Endothelial cell of umbilical vein (primary cell): ENCODE measurements at regions not wholly inside any gene's neighbourhood (a gene's known extent, or its start where the extent isn't known, plus 50 kb on each side); places are given as distances from the start of the nearest gene placed in this dataset.

ENCODE experiments used
- BruUV-seq: library from RNA; stranded (reverse); fragments of 400-500 nt; replicated peaks from 2 replicates; lab custom pipeline; 2021; lab: Mats Ljungman, UMichigan
- CTCF ChIA-PET: fragments of 300-600, 350-600 bp; sonication (Branson Sonifier 250); formaldehyde crosslinking; loops from one replicate; lab custom pipeline; 2021; ENCODE audit warnings: antibody characterized with exemption, inconsistent platforms; lab: Charles Lee
- POLR2A ChIA-PET: fragments of 300-600, 350-600 bp; sonication (Branson Sonifier 250); formaldehyde crosslinking; loops from one replicate; lab custom pipeline; 2021; ENCODE audit warnings: antibody characterized with exemption, inconsistent platforms; lab: Charles Lee
- DNase-seq: peaks from one replicate; pipeline ENCODE4 v3.0.0-alpha.2; 2011; ENCODE audit warnings: low read depth, low spot score
- FAIRE-seq: peaks from 2 replicates; lab custom pipeline; 2011; peaks lifted over from hg19 to GRCh38; lab: Jason Lieb, UNC
- H2AFZ ChIP-seq: 2 replicates; pipeline ENCODE4 v1.6.0; 2012; ENCODE audit warnings: low read depth, low read length, control low read depth, inconsistent platforms
- H3K27ac ChIP-seq: 2 replicates; pipeline ENCODE4 v1.5.1; 2011; ENCODE audit warnings: low read depth, mild to moderate bottlenecking, control low read depth, low read length, moderate library complexity; ENCODE audit not compliant: insufficient read depth
- H3K27me3 ChIP-seq, 2 experiments: 2 replicates each; pipeline versions ENCODE4 v1.6.0 to v1.6.1; 2011; ENCODE audit warnings: low read length in 2 of 2, mixed read lengths in 1 of 2; ENCODE audit not compliant: control insufficient read depth in 2 of 2, insufficient read depth in 2 of 2
- H3K36me3 ChIP-seq, 2 experiments: 2 replicates in 1 of 2; 3 replicates in 1 of 2; pipeline ENCODE4 v1.5.1; 2011; ENCODE audit warnings: low read length in 2 of 2, mild to moderate bottlenecking in 1 of 2, moderate library complexity in 1 of 2; ENCODE audit not compliant: control insufficient read depth in 2 of 2, insufficient read depth in 2 of 2; ENCODE audit errors: extremely low read depth in 1 of 2
- H3K4me1 ChIP-seq: 3 replicates; pipeline ENCODE4 v1.5.1; 2011; ENCODE audit warnings: mild to moderate bottlenecking, low read length; ENCODE audit not compliant: control insufficient read depth, insufficient read depth; ENCODE audit errors: extremely low read depth
- H3K4me2 ChIP-seq: 2 replicates; pipeline ENCODE4 v1.6.1; 2011; ENCODE audit warnings: low read length, control low read depth, mixed read lengths; ENCODE audit not compliant: insufficient read depth
- H3K4me3 ChIP-seq, 3 experiments: fragments of 200-600 bp in 1 of 3; sonication (generic), shearing (Covaris generic) in 1 of 3; replicated peaks in 1 of 3; 2 replicates each; pipeline ENCODE4 v1.5.1; 2011 to 2016; ENCODE audit warnings: control low read depth in 3 of 3, low read length in 3 of 3, mild to moderate bottlenecking in 2 of 3, inconsistent platforms in 1 of 3, low read depth in 1 of 3, moderate library complexity in 1 of 3; ENCODE audit not compliant: insufficient read depth in 1 of 3
- H3K79me2 ChIP-seq: 2 replicates; pipeline ENCODE4 v1.6.0; 2012; ENCODE audit warnings: low read length, inconsistent platforms; ENCODE audit not compliant: control insufficient read depth, insufficient read depth
- H3K9ac ChIP-seq: replicated peaks from 2 replicates; pipeline ENCODE3; 2011; ENCODE audit warnings: low read length, control low read depth; ENCODE audit not compliant: insufficient read depth; ENCODE audit errors: extremely low read depth
- H3K9me1 ChIP-seq: replicated peaks from 3 replicates; pipeline ENCODE4 v1.6.0; 2011; ENCODE audit warnings: mild to moderate bottlenecking, low read length; ENCODE audit not compliant: control insufficient read depth, insufficient read depth; ENCODE audit errors: extremely low read depth
- H3K9me3 ChIP-seq: replicated peaks from 2 replicates; pipeline ENCODE4 v1.5.1; 2012; ENCODE audit warnings: low read length, inconsistent platforms; ENCODE audit not compliant: control insufficient read depth, insufficient read depth
- H4K20me1 ChIP-seq: replicated peaks from 2 replicates; pipeline ENCODE3; 2011; ENCODE audit warnings: mild to moderate bottlenecking, low read length; ENCODE audit not compliant: control insufficient read depth, insufficient read depth; ENCODE audit errors: extremely low read depth
- EZH2 ChIP-seq: IDR thresholded peaks from 2 replicates; pipeline ENCODE4 v1.6.1; 2012; ENCODE audit warnings: borderline replicate concordance, low read depth, mild to moderate bottlenecking, moderate library complexity, low read length, inconsistent platforms; ENCODE audit not compliant: severe bottlenecking
- FOS ChIP-seq: IDR thresholded peaks from 2 replicates; pipeline ENCODE4 v1.6.1; 2011; ENCODE audit warnings: mild to moderate bottlenecking, low read length, moderate library complexity, borderline replicate concordance; ENCODE audit not compliant: insufficient read depth
- GATA2 ChIP-seq: IDR thresholded peaks from 2 replicates; pipeline ENCODE4 v1.7.0; 2011; ENCODE audit warnings: low read depth, mild to moderate bottlenecking, moderate library complexity, mixed read lengths, low read length; ENCODE audit not compliant: insufficient read length, insufficient read depth
- JUN ChIP-seq: IDR thresholded peaks from 2 replicates; pipeline ENCODE4 v1.6.1; 2011; ENCODE audit warnings: borderline replicate concordance, low read depth; ENCODE audit not compliant: insufficient read length, insufficient read depth
- MYC ChIP-seq: IDR thresholded peaks from one replicate; pipeline ENCODE4 v1.6.1; 2011; ENCODE audit warnings: mild to moderate bottlenecking, low read depth, low read length
- POLR2A ChIP-seq: IDR thresholded peaks from 2 replicates; pipeline ENCODE4 v1.6.1; 2012; ENCODE audit warnings: low read depth, mild to moderate bottlenecking, control low read depth, low read length
- POLR2AphosphoS5 ChIP-seq: IDR thresholded peaks from 2 replicates; pipeline ENCODE4 v1.6.1; 2012; ENCODE audit warnings: low read depth, mild to moderate bottlenecking, control low read depth, low read length, moderate library complexity; ENCODE audit not compliant: insufficient read depth
- dilution Hi-C: fragments of 300-500 bp; cut with MboI; formaldehyde crosslinking; loops from one replicate; pipeline ENCODE4 v1.15.0; 2019; ENCODE audit warnings: low sequenced_read_pairs; ENCODE audit not compliant: extremely low pct_ligation_motif_present
- intact Hi-C: fragments of 100-400 bp; cut with micrococcal nuclease; formaldehyde crosslinking; loops from one replicate; pipeline ENCODE4 v1.10.0; 2022
- TF ChIP-seq, protein P1 (sequence below), 2 donors: IDR thresholded peaks; 1 replicate in 1 of 2; 2 replicates in 1 of 2; pipeline ENCODE4 v1.5.1; 2011; ENCODE audit warnings: low read length in 2 of 2, mild to moderate bottlenecking in 2 of 2, moderate library complexity in 2 of 2, control low read depth in 1 of 2, inconsistent platforms in 1 of 2, low read depth in 1 of 2; ENCODE audit not compliant: insufficient read depth in 1 of 2; ENCODE audit errors: extremely low read depth in 1 of 2
- TF ChIP-seq, protein P2 (sequence below): IDR thresholded peaks from 2 replicates; pipeline ENCODE4 v1.6.1; 2011; ENCODE audit not compliant: insufficient read depth, insufficient read length

DNA sequence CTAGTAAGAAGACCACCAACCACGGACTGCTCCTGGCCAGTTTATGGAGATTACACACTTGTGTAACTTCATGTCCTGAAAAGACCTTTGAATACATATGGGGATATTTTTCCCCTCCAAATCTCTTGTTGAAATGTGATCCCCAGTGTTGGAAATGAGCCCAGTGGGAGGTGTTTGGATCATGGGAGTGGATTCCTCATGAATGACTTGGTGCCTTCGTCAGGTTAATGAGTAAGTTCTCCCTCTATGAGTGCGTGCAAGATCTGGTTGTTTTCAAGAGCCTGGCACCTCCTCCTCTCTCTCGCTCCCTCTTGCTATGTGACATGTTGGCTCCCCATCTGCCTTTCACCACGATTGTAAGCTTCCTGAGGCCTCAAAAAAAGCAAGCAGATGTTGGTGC lies 769.0 kb upstream of the SLITRK1 start:
- POLR2A ChIA-PET = no interaction called here
- no peaks in the 10 kb centered on the region for H3K36me3 ChIP-seq
- no peaks in the 10 kb centered on the region for H3K27me3 ChIP-seq
- no peaks in the 10 kb centered on the region for H4K20me1 ChIP-seq
- H3K4me1 ChIP-seq = no peaks in the 10 kb centered on the region
- H3K9me3 ChIP-seq = peaks cover 2% of the 10 kb centered on the region
- BruUV-seq = no TSS peak
- no peak overlapping the region for H3K4me3 ChIP-seq
- CTCF ChIA-PET = no interaction called here
- H3K27ac ChIP-seq = no peak overlapping the region
- no peaks in the 10 kb centered on the region for H3K9me1 ChIP-seq
- dilution Hi-C loops (no loop called here), intact Hi-C loops (no loop called here)
- no peak overlapping the region for H3K9ac ChIP-seq
- H3K79me2 ChIP-seq = no peaks in the 10 kb centered on the region
- H3K4me2 ChIP-seq = no peak overlapping the region
- H2AFZ ChIP-seq = no peak overlapping the region
- DNase-seq (no peak), FAIRE-seq (no peak)
- TF ChIP-seq, protein P1, sequence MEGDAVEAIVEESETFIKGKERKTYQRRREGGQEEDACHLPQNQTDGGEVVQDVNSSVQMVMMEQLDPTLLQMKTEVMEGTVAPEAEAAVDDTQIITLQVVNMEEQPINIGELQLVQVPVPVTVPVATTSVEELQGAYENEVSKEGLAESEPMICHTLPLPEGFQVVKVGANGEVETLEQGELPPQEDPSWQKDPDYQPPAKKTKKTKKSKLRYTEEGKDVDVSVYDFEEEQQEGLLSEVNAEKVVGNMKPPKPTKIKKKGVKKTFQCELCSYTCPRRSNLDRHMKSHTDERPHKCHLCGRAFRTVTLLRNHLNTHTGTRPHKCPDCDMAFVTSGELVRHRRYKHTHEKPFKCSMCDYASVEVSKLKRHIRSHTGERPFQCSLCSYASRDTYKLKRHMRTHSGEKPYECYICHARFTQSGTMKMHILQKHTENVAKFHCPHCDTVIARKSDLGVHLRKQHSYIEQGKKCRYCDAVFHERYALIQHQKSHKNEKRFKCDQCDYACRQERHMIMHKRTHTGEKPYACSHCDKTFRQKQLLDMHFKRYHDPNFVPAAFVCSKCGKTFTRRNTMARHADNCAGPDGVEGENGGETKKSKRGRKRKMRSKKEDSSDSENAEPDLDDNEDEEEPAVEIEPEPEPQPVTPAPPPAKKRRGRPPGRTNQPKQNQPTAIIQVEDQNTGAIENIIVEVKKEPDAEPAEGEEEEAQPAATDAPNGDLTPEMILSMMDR (IDR thresholded peaks at IDR 0.05; ENCODE audit: extremely low read depth in 1 of 2, insufficient read depth in 1 of 2, low read depth in 1 of 2, low read length in 2 of 2) = no peak
- TF ChIP-seq, protein P2, sequence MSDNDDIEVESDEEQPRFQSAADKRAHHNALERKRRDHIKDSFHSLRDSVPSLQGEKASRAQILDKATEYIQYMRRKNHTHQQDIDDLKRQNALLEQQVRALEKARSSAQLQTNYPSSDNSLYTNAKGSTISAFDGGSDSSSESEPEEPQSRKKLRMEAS = no peak
- TF ChIP-seq GATA2 = no peak
- no peak for TF ChIP-seq FOS
- no peak for TF ChIP-seq POLR2AphosphoS5
- no peak for TF ChIP-seq POLR2A
- no peak for TF ChIP-seq EZH2
- no peak for TF ChIP-seq MYC
- TF ChIP-seq JUN = no peak
